ENCODE measurements at regions not wholly inside any gene's neighbourhood (a gene's known extent, or its start where the extent isn't known, plus 50 kb on each side); places are given as distances from the start of the nearest gene placed in this dataset.
"Not testable (repeated sequence)": the region's sequence is repeated elsewhere in the genome, so short reads cannot be mapped to it uniquely, and the experiment has no call there.

GRCh38 chr5:163318707-163319106, 118.7 kb upstream of the CCNG1 start:
- no peak overlapping the region for H2AK5ac ChIP-seq (ENCODE audit: low read length)
- H3K14ac ChIP-seq (ENCODE audit: low read length) = no peak overlapping the region
- H3K36me3 ChIP-seq (ENCODE audit: control insufficient read depth in 1 of 2, insufficient read depth in 2 of 2, low read length in 2 of 2) = no peaks in the 10 kb centered on the region
- H3K4me2 ChIP-seq (ENCODE audit: low read length) = no peak overlapping the region
- H3K27me3 ChIP-seq (ENCODE audit: insufficient read depth, low read length) = no peaks in the 10 kb centered on the region
- H3K27ac ChIP-seq (ENCODE audit: low read depth, low read length) = no peak overlapping the region
- H3K4me1 ChIP-seq (ENCODE audit: control insufficient read depth in 1 of 2, insufficient read depth in 2 of 2, low read length in 2 of 2) = no peaks in the 10 kb centered on the region
- H3K9ac ChIP-seq (ENCODE audit: low read length) = no peak overlapping the region
- H3K9me3 ChIP-seq (ENCODE audit: insufficient read depth, low read depth, low read length) = no peaks in the 10 kb centered on the region
- WGBS (ENCODE audit: extremely low coverage, insufficient coverage, insufficient read length) = no CpG with 5 or more reads among the region's 14 CpGs
- H3K18ac ChIP-seq (ENCODE audit: low read length) = no peak overlapping the region
- H3K4ac ChIP-seq (ENCODE audit: low read depth, low read length) = no peak overlapping the region
- H2BK5ac ChIP-seq (ENCODE audit: low read depth, low read length, poor library complexity) = no peak overlapping the region
- DNase-seq = no peak
- no peak overlapping the region for H2AFZ ChIP-seq (ENCODE audit: insufficient read depth, low read length, poor library complexity)
- H2BK120ac ChIP-seq (ENCODE audit: insufficient read depth, low read length, poor library complexity) = no peak overlapping the region
- peak overlapping the region; percentile 40 for H3K4me3 ChIP-seq (ENCODE audit: low read depth, low read length)
- H4K91ac ChIP-seq (ENCODE audit: low read depth, low read length) = no peak overlapping the region
- H3K23ac ChIP-seq (ENCODE audit: low read length) = no peak overlapping the region
- no peak overlapping the region for H2BK12ac ChIP-seq (ENCODE audit: low read length)
- no peak overlapping the region for H4K12ac ChIP-seq (ENCODE audit: low read depth, low read length)
- H3K79me1 ChIP-seq (ENCODE audit: low read length) = no peaks in the 10 kb centered on the region
- H3K79me2 ChIP-seq (ENCODE audit: control insufficient read depth, insufficient read depth, low read length, poor library complexity) = no peaks in the 10 kb centered on the region
- no peak overlapping the region for H4K8ac ChIP-seq (ENCODE audit: low read depth, low read length)

DNA sequence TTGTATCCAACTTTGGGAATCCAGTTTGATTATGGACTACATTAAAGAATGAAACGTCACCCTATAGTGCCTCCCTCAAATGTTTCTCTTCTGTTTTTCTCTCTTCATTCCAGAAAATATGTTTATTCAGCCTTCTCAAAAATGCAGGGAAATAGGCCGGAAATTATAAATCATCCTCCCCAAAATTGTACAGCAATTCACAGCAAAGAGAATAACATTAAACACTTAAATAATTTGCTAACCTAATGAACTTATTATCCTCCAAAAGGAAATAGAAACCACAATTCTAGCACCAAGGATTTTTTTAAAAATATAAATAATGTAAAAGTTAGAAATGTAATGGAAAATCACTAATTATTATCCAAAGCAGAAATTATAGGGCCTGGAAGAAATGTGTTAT, 115.9 kb upstream of the CCNG1 start:
- H3K4me2 ChIP-seq (ENCODE audit: low read length) = no peak overlapping the region
- no CpG with 5 or more reads among the region's 2 CpGs for WGBS (ENCODE audit: extremely low coverage, insufficient coverage, insufficient read length)
- no peak overlapping the region for H3K14ac ChIP-seq (ENCODE audit: low read length)
- no peaks in the 10 kb centered on the region for H3K27me3 ChIP-seq (ENCODE audit: insufficient read depth, low read length)
- H3K23ac ChIP-seq (ENCODE audit: low read length) = no peak overlapping the region
- DNase-seq = no peak
- H3K79me1 ChIP-seq (ENCODE audit: low read length) = no peaks in the 10 kb centered on the region
- no peak overlapping the region for H2BK5ac ChIP-seq (ENCODE audit: low read depth, low read length, poor library complexity)
- H2BK12ac ChIP-seq (ENCODE audit: low read length) = no peak overlapping the region
- no peak overlapping the region for H4K12ac ChIP-seq (ENCODE audit: low read depth, low read length)
- no peak overlapping the region for H3K4ac ChIP-seq (ENCODE audit: low read depth, low read length)
- no peak overlapping the region for H3K9ac ChIP-seq (ENCODE audit: low read length)
- no peak overlapping the region for H4K8ac ChIP-seq (ENCODE audit: low read depth, low read length)
- no peaks in the 10 kb centered on the region for H3K4me1 ChIP-seq (ENCODE audit: control insufficient read depth in 1 of 2, insufficient read depth in 2 of 2, low read length in 2 of 2)
- H2BK120ac ChIP-seq (ENCODE audit: insufficient read depth, low read length, poor library complexity) = no peak overlapping the region
- no peaks in the 10 kb centered on the region for H3K79me2 ChIP-seq (ENCODE audit: control insufficient read depth, insufficient read depth, low read length, poor library complexity)
- no peak overlapping the region for H3K27ac ChIP-seq (ENCODE audit: low read depth, low read length)
- H4K91ac ChIP-seq (ENCODE audit: low read depth, low read length) = no peak overlapping the region
- no peak overlapping the region for H2AK5ac ChIP-seq (ENCODE audit: low read length)
- H3K36me3 ChIP-seq (ENCODE audit: control insufficient read depth in 1 of 2, insufficient read depth in 2 of 2, low read length in 2 of 2) = no peaks in the 10 kb centered on the region
- H2AFZ ChIP-seq (ENCODE audit: insufficient read depth, low read length, poor library complexity) = no peak overlapping the region
- no peak overlapping the region for H3K18ac ChIP-seq (ENCODE audit: low read length)
- no peak overlapping the region for H3K4me3 ChIP-seq (ENCODE audit: low read depth, low read length)
- H3K9me3 ChIP-seq (ENCODE audit: insufficient read depth, low read depth, low read length) = no peaks in the 10 kb centered on the region

GRCh38 chr5:163330723-163331668, 106.4 kb upstream of the CCNG1 start:
- Histone ChIP-seq H3K4ac (ENCODE audit: low read depth, low read length) (no peak overlapping the region), H3K4me1 (ENCODE audit: control insufficient read depth in 1 of 2, insufficient read depth in 2 of 2, low read length in 2 of 2) (peaks cover 0 to 3% of the 10 kb centered on the region in 2 experiments), H3K9ac (ENCODE audit: low read length) (no peak overlapping the region), H3K27me3 (ENCODE audit: insufficient read depth, low read length) (no peaks in the 10 kb centered on the region), H2AK5ac (ENCODE audit: low read length) (no peak overlapping the region), H3K18ac (ENCODE audit: low read length) (no peak overlapping the region), H2AFZ (ENCODE audit: insufficient read depth, low read length, poor library complexity) (no peak overlapping the region), H3K14ac (ENCODE audit: low read length) (no peak overlapping the region), H2BK12ac (ENCODE audit: low read length) (no peak overlapping the region), H4K12ac (ENCODE audit: low read depth, low read length) (no peak overlapping the region), H3K79me2 (ENCODE audit: control insufficient read depth, insufficient read depth, low read length, poor library complexity) (no peaks in the 10 kb centered on the region), H4K8ac (ENCODE audit: low read depth, low read length) (no peak overlapping the region), H2BK120ac (ENCODE audit: insufficient read depth, low read length, poor library complexity) (no peak overlapping the region), H3K36me3 (ENCODE audit: control insufficient read depth in 1 of 2, insufficient read depth in 2 of 2, low read length in 2 of 2) (no peaks in the 10 kb centered on the region), H3K23ac (ENCODE audit: low read length) (no peak overlapping the region), H3K79me1 (ENCODE audit: low read length) (no peaks in the 10 kb centered on the region), H2BK5ac (ENCODE audit: low read depth, low read length, poor library complexity) (no peak overlapping the region), H3K27ac (ENCODE audit: low read depth, low read length) (no peak overlapping the region), H4K91ac (ENCODE audit: low read depth, low read length) (no peak overlapping the region), H3K4me3 (ENCODE audit: low read depth, low read length) (no peak overlapping the region), H3K9me3 (ENCODE audit: insufficient read depth, low read depth, low read length) (no peaks in the 10 kb centered on the region), H3K4me2 (ENCODE audit: low read length) (no peak overlapping the region)
- WGBS (ENCODE audit: extremely low coverage, insufficient coverage, insufficient read length) = no CpG with 5 or more reads among the region's 9 CpGs
- no peak for DNase-seq

DNA sequence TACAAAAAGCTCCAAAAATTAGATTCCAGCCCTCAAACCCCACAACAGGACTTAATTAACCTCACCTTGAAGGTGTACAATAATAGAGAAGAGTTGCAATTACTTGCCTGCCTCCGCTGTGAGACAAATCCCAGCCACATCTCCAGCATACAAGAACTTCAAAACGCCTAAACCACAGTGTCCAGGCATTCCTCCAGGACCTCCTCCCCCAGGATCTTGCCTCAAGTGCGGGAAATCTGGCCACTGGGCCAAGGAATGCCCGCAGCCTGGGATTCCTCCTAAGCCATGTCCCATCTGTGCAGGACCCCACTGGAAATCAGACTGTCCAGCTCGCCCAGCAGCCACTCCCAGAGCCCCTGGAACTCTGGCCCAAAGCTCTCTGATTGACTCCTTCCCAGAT, 101.3 kb upstream of the CCNG1 start:
- DNase-seq; H2AFZ ChIP-seq (ENCODE audit: insufficient read depth, low read length, poor library complexity); H3K36me3 ChIP-seq (ENCODE audit: control insufficient read depth in 1 of 2, insufficient read depth in 2 of 2, low read length in 2 of 2); H4K12ac ChIP-seq (ENCODE audit: low read depth, low read length); H3K9me3 ChIP-seq (ENCODE audit: insufficient read depth, low read depth, low read length); H3K27me3 ChIP-seq (ENCODE audit: insufficient read depth, low read length); H2AK5ac ChIP-seq (ENCODE audit: low read length); H3K9ac ChIP-seq (ENCODE audit: low read length); H3K79me2 ChIP-seq (ENCODE audit: control insufficient read depth, insufficient read depth, low read length, poor library complexity); H4K91ac ChIP-seq (ENCODE audit: low read depth, low read length); H3K79me1 ChIP-seq (ENCODE audit: low read length); H3K27ac ChIP-seq (ENCODE audit: low read depth, low read length); H3K4me1 ChIP-seq (ENCODE audit: control insufficient read depth in 1 of 2, insufficient read depth in 2 of 2, low read length in 2 of 2); H2BK120ac ChIP-seq (ENCODE audit: insufficient read depth, low read length, poor library complexity); H4K8ac ChIP-seq (ENCODE audit: low read depth, low read length); H2BK12ac ChIP-seq (ENCODE audit: low read length); H3K18ac ChIP-seq (ENCODE audit: low read length); H3K4ac ChIP-seq (ENCODE audit: low read depth, low read length); H3K4me2 ChIP-seq (ENCODE audit: low read length); H2BK5ac ChIP-seq (ENCODE audit: low read depth, low read length, poor library complexity); H3K23ac ChIP-seq (ENCODE audit: low read length); H3K4me3 ChIP-seq (ENCODE audit: low read depth, low read length); H3K14ac ChIP-seq (ENCODE audit: low read length): not testable (repeated sequence)
- no CpG with 5 or more reads among the region's 5 CpGs for WGBS (ENCODE audit: extremely low coverage, insufficient coverage, insufficient read length)
